GM18907 (cell line): ENCODE measurements at regions not wholly inside any gene's neighbourhood (a gene's known extent, or its start where the extent isn't known, plus 50 kb on each side); places are given as distances from the start of the nearest gene placed in this dataset.

Source experiments
- ATAC-seq: cut with Tn5 transposase; IDR thresholded peaks from one replicate; pipeline ENCODE4 v1.9.1; 2021; ENCODE audit warnings: mild to moderate bottlenecking, moderate library complexity; ENCODE audit not compliant: unreplicated experiment

DNA sequence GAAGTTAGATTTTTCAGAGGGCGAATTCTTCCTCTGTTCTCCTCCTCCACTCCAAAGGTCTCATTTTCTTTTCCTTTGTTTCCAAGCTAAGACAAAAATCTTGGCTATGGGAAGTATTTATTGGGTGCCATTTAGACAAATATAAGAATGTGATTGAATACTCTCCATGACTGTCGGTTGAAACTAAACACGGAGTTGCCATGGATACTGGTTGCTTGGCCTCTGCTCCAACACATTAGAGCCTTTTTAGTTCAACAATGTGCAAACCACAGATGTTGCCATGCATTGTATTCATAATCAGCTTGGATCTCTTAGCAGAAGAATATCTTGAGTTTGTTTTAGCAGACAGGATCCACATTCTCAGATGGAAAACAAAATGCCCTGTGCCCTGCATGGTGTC, 366.5 kb upstream of the LCORL start:
- no peak for ATAC-seq

DNA sequence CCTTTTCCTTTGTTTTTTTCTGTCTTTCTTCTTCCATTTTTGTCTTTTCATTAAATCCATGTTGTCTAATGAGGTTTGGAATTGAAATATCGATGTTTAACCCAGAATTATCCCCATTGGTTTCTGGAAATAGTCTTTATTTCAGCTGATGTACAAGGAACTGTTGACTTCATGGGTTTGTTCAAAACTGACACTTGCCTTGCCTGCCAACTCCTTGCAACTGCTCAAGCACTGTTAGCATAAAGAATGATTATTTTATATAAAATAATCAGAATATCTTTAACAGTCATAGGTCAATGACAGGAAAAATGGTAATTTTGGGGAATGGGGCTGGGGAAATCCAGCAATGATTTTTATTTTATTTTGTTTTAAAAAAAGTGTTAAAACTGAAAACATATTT, 359.6 kb upstream of the LCORL start:
- no peak for ATAC-seq

DNA sequence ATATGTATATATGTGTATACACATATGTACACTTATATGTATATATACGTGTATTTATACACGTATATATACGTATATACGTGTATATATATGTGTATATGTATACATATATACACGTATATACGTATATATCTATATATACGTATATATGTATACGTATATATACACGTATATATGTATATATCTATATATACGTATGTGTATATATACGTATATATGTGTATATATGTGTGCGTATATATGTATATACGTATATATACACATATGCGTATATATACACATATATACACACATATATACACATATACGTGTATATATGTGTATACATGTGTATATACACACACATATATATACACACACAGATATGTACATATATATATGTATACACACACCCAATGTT, 348.0 kb upstream of the LCORL start:
- ATAC-seq = no peak

DNA sequence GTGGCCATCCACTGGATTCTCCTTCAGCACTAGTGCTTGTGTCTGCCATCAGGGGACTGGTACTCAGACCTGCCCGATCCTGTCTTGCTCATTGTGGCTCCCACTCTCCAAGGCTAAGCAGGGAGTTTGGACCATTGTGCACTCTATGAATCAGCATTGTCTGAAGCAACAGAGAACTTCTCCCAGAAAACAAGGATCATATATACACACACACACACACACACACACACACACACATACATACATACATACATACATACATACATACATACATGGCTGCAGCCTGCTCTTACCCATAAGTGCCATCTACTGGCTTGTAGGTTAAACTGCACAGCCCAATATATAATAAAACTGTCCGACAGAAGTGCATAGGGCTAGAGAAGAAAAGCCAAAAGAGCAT, 345.3 kb upstream of the LCORL start:
- peak; percentile 95 for ATAC-seq

DNA sequence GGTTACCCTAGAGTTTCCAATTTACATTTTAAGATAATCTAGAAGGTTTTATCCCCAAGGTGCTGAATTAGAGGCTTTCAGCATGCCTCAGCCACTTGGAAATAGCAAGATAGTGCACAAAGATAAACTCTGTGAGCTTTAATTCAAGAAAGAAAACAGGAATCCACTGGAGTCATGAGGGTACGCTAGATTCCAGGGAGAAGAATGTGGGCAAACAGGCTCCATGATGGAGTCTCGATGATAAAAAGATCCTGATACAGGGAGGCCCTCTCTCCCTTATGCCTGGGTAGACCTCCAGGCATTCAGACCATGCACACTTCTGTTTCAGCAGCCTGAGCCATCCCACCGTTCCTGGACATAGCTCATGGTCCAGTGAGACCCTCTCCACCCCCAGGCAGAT, 344.6 kb upstream of the LCORL start:
- no peak for ATAC-seq

DNA sequence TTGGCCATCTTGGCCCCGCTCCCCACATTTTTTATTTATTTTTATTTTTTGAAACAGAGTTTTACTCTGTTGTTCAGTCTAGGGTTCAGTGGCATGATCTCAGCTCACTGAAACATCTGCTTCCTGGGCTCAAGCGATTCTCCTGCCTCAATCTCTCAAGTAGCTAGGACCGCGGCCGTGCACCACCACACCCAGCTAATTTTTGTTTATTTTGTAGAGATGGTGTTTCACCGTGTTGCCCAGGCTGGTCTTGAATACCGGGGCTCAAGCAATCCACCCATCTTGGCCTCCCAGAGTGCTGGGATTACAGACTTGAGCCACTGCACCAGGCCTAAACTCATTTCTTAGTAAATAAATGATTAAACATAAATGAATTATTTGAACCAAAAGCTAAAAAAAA, 322.0 kb upstream of the LCORL start:
- ATAC-seq = no peak

DNA sequence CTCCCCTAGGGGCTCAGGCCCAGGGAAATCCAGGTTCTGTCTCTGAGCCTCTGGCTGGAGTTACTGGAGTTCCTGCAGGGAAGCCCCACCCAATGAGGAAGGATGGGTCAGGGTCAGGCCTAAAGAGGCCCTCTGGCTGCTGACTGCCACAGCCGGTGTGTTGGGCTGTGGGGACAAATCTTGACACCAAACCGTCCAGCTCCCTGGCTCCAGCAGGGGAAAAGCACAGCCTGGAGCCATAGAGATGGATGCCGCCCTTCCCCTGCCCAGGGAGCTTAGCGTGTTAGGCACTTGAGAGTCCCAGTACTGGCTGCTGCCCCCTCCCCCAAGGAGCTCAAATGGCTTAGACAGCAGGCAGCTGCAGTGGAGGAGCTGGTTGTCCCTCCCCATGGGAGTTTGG, 321.3 kb upstream of the LCORL start:
- no peak for ATAC-seq

DNA sequence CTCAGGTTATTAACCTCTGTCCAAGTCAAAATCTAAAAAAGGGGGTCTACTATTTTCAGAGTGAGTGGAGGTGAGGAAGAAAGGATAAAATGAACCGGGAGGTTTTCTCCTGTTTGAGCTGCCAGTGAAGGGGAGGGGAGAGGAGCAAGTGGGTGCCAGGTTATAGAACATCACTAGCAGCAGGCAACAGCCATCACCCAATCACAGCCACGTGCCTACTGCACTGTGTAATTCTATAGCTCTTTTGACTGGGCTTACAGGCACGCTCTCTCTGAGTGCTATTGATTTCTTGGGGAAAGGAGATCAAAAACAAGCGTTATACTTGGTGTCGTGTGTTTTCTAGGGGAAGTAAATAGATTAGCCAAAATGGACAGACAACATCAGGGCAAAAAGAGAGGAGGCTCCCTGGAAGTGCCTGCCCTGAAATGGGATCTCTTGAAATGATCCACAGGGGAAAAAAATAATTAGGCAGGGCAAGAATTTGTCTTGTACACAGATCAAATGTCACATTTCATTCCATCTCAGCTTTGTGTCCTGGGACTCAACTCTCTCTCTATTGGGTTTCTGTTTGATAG, 300.5 kb upstream of the LCORL start:
- ATAC-seq = no peak

DNA sequence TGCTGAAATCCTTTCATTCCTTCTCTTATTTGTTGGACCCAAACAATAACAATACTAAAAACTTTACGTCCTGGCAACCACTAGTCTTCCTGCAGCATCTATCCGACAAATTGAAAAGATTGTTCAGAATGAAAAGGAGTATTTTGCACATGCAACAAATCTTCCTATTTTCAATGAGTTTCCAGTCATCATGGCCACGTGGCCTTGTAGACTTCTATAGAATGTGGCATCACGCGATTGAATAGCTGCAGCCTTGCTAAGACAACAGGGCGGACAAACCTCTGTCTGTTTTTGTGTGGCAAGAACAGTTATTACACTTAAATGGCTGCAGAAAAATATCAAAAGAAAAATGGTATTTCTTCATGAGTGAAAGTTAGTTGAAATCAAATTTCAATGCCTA, 297.9 kb upstream of the LCORL start:
- no peak for ATAC-seq

DNA sequence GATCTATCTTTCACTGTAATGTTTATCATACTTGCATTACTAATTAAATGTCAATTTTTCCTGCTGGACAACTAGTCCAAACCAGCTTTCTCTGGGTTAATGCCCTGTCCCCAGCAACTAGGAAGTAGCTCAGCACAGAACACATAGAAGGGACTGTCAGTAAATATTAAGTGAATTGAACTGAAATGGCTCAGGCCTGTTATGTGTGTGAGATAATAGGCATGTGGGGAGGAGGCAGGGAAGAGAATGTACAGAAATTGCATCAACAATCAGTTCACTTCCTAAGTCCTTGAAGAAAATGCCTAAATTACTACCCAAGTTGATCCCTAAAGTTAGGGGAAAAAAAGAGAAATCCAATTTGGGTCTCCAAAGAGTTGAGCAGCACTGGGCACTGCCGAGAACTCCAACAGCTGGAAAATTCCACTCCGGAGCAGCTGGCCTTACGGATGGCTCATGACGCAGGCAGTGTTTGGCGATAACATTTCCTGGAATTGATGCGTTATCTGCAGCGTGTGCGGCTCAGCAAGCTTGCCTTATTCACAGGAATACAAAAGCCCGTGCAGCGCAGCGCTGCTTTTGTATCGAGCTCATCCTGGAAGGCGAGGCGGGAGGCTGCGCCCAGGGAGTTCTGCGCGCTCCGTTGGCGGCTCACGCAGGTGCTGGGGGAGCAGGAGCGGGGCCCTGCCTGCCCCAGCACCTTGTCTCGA, 297.3 kb upstream of the LCORL start:
- ATAC-seq = no peak

DNA sequence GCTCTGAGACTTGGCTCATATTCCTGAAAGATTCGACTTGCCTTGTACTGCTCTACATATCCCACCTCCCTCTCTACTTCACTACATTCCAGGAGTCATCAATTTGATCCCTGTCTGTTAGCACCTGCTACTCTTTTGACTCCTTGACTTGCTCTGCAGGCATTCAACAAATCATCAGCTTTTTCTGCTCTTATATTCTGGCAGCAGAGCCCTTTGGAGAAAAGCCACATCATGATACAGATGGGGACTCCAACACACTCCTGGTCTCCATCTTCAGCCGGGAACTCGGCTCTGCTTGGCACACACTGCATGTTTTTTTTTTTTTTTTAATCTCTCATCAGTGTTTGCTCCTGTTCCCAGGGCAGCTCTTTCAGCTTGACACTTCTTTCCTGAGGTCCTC, 293.2 kb upstream of the LCORL start:
- no peak for ATAC-seq

DNA sequence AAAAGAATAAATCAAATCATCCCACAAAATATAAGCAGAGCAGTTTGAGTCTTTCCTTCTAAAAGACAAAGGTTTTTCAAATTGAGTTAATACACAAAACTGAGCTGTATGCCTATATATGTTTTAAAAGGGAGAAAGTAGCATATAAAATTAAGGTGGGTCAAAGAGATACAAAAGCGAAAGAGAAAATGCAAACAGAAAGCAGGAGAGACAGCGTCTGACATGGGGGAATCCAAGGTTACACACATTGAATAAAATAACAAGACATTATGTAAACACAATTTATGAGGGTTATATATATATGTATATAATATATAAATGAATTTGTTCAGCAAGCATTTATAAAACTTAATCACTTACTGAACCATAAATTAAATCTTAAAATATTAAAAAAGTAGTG, 276.1 kb upstream of the LCORL start:
- no peak for ATAC-seq

DNA sequence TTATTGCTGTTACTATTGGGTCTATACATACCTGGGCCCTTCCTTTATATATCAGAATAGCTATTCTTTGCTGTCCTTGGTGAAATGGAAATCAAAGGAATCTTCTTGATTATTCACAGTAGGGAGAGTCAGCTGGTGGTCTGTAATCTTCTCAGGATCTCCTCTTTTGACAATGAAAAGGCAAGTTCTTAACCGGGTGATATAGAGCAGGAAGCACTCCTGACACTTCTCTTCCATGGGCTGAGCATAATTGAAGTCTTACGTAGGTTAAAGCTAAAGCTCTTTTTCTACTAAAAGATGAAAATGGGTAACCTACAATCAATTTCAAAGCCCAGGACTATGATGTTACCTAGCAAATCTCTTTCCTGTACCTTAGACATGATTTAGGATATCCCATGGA, 274.9 kb upstream of the LCORL start:
- no peak for ATAC-seq

DNA sequence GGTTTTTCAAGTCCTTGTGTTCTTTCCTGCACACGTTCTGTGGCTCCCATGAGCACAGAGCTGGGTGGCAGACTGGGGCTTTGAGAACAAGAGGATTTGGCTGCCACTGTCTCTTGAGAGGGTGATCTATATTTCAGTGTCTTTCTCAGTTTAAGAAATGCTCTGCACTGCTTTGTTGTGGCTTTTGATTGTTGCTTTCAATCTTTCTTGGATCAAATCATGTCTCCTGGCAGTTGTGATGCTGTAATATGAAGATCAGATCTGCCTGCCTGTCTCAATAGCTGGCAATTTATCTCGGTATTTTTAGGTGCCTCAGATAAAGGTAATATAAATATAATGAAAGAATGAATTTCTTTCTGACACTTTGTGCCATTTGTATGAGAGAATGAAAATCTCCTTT, 273.3 kb upstream of the LCORL start:
- ATAC-seq = no peak

DNA sequence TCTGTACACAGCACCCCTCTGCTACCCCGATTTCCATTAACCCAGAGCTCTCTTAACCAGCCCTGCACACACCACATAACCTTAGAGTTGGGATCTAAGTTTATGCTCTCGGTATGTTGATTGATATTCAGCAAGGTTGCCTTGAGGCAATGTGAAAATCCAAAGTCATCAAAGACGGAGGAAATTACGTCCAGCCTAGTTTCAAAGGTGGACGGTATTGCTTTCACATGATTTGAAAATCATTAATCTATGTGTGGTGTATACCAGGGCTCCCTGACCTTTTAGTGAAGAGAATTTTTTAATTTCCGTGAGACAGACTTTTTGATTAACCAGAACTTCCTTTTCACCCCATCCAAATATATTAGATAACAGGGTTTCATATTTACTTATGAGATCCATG, 272.5 kb upstream of the LCORL start:
- ATAC-seq = no peak

DNA sequence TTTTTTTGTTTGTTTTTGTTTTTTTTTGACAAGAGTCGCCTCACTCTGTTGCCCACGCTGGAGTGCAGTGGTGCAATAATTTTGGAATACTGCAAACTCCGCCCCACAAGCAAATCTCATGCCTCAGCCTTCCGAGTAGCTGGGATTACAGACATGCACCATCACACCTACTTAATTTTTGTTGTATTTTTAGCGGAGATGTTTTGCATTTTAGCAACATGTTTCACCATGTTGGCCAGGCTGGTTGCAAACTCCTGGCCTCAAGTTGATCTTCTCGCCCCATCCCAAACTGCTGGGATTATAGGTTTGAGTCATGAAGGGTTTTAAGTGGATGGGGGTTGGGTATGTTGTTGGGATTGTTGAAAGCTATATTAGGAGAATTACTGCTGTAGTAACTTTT, 270.9 kb upstream of the LCORL start:
- no peak for ATAC-seq

DNA sequence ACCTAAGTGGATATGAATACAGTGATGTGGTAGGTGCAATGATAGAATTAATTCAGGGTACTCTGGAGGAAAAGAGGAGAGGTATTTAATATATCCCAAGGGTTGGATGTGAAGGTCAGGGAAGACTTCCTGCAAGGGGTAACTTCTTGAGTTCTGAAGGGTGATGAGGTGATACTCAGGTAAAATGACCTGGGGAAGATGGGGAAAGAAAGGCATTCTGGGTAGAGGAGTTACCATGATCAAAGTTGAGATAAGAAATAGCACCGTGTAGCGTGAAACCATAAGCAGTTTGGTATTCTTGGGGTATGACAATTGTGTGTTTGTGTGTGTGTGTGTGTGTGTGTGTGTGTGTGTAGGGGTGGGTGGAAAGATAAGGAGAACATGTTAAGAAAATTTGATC, 270.4 kb upstream of the LCORL start:
- ATAC-seq = no peak

DNA sequence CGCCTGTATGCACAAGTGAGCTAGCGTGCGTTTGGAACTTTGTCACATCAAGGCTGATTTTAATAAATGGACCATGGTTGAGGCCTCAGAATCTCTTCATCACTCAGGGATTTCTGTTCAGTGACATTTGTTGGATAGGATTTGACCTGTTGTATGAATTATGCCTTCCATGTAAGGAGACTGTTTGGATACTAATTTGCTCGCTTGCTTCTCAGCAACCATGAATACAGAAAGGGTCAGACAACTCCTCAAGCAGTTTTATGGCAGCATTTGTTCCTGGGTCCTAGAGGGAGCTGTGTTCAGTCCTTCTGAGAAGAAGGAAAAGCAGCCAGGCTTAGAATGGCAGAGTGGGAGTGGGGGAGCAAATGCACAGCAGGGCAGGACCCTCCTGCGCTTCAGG, 269.7 kb upstream of the LCORL start:
- no peak for ATAC-seq

DNA sequence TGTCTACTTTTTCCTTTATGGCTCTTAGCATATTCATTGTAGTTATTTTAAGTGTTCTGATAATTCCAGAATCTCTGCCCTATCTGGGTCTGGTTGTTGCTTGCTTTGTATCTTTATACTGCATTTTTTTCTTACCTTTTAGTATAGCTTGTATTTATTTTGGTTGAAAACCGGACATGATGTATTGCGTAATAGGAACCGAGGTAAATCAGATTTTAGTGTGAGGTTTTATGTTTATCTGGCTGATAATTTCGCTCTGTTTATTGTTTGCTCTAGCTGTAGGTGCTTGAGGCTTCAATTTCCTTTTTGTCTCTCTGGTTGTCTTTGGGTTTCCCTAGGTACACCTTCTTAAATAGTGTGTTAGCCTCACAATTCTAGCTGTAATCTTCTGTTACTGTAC, 263.8 kb upstream of the LCORL start:
- no peak for ATAC-seq

DNA sequence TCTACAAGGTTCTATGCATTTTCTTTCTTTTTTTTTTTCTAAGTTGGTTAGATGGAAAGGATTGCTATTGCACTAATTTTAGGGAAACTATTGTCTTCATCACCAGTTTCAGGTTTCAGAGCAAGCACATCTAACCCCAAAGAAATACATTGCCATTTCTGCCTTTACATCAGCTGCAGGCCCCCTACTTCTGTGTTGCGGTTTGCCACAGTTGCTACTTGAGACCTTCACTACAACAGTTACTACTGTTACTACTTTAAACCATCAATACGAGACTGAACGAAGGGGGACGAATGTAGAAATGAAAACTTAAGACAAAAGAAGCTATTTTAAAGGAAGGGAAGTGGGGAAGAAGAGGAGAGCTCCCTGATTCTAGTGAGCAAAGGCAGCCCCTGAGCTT, 256.7 kb upstream of the LCORL start:
- ATAC-seq = no peak

DNA sequence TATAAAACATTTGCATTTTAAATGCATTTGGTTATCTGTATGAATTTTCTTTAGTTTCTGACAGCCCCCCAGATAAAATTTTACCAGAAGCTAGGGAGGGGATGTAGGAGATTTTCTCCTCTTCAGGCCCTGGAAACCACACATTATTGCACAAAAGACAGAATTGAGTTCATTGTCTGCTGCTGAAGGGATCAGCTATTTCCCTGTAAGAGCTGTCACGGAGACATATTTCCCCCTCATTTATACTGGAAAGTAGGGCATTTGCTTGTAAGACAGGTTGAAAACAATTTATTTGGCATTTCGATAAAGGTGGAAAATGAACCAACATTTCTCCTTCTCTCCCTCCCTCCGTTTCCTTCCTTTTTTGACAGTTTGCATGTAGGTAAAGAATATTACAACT, 241.3 kb upstream of the LCORL start:
- ATAC-seq = no peak

DNA sequence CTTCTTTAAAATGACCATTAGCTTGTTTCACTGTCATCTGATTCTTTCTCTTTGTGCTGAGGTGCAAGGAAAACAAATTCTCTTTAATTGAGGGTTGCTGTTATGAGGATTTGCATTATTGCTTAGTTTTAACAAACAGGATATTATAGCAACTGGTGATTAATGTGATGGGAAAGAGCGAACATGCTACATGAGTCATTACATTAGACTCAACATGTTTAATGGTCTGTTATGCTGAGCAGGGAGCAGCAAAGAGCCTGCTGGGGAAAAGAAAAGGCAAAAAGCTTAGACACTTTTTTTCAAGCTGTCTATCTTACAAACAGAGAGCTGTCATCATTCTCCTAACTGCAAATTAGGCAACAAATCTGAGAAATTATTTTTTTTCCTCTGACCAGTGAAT, 230.5 kb upstream of the LCORL start:
- no peak for ATAC-seq

DNA sequence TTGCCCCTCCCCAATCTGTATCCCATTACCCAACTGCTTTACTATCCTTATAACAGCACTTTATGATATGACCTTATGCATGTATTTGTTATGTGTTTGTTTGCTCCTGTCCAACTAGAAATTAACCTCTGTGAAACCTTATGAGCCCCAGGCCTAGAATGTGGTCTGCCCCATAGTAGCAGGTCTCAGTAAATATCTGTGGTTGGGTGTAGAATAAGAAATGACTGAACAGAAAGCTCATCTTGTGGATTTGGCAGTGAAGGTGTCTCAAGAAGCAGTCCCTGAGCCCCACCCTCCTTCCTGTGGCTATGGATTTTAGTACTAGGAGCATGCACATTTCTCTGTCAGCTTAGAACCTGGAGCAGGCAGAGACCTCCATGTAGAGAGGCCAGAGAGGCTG, 229.0 kb upstream of the LCORL start:
- ATAC-seq = no peak
